Transverse colon (tissue), 4 donors: ENCODE measurements at regions not wholly inside any gene's neighbourhood (a gene's known extent, or its start where the extent isn't known, plus 50 kb on each side); places are given as distances from the start of the nearest gene placed in this dataset.

ENCODE experiments used
- DNase-seq: peaks from one replicate; pipeline ENCODE4 v3.0.0-alpha.2; 2019
- H3K27ac ChIP-seq, 4 donors: fragments of 200-600 bp; sonication (generic); 2 replicates each; pipeline ENCODE4 v1.5.1; 2016 to 2018; ENCODE audit warnings: inconsistent platforms in 4 of 4
- H3K27me3 ChIP-seq: fragments of 200-600 bp; sonication (generic); 2 replicates; pipeline ENCODE4 v1.5.1; 2017; ENCODE audit warnings: inconsistent platforms
- H3K36me3 ChIP-seq, 4 donors: fragments of 200-600 bp; sonication (generic); 2 replicates each; pipeline ENCODE4 v1.5.1; 2017 to 2019; ENCODE audit warnings: inconsistent platforms in 4 of 4
- H3K4me1 ChIP-seq, 4 donors: fragments of 200-600 bp; sonication (generic); 2 replicates each; pipeline ENCODE4 v1.5.1; 2017 to 2020; ENCODE audit warnings: inconsistent platforms in 4 of 4
- H3K4me3 ChIP-seq, 4 donors: fragments of 200-600 bp; sonication (generic); 1 replicate in 1 of 4; 2 replicates in 3 of 4; pipeline versions ENCODE4 v1.5.1 to v1.6.1; 2017 to 2019; ENCODE audit warnings: inconsistent platforms in 4 of 4
- H3K9me3 ChIP-seq, 2 donors: fragments of 200-600 bp; sonication (generic); 2 replicates each; pipeline ENCODE4 v1.5.1; 2017 to 2019; ENCODE audit warnings: inconsistent platforms in 2 of 2
- CTCF ChIP-seq, 5 experiments: fragments of 200-600 bp in 3 of 5; fragments of 450-650 bp in 2 of 5; sonication (generic) in 3 of 5; IDR thresholded peaks; 1 replicate in 2 of 5; 2 replicates in 3 of 5; pipeline ENCODE4 v1.5.1; 2016 to 2017; ENCODE audit warnings: antibody characterized with exemption in 5 of 5, inconsistent platforms in 3 of 5, mild to moderate bottlenecking in 2 of 5, moderate library complexity in 1 of 5
- EP300 ChIP-seq: sonication (generic); formaldehyde crosslinking; IDR thresholded peaks from one replicate; pipeline ENCODE4 v1.6.1; 2017; ENCODE audit warnings: antibody characterized with exemption, low read depth
- POLR2A ChIP-seq: fragments of 450-650 bp; IDR thresholded peaks from one replicate; pipeline ENCODE4 v1.6.1; 2016; ENCODE audit warnings: antibody characterized with exemption, mild to moderate bottlenecking, moderate library complexity
- POLR2AphosphoS5 ChIP-seq, 3 donors: sonication (generic); formaldehyde crosslinking; IDR thresholded peaks; one replicate each; pipeline ENCODE4 v1.6.1; 2016; ENCODE audit warnings: antibody characterized with exemption in 3 of 3
- WGBS, 2 donors: methylation state at CpG; one replicate each; pipeline ENCODE4 v1.1.5; 2018; ENCODE audit warnings: low coverage in 1 of 2; 5-methylcytosine and 5-hydroxymethylcytosine counted together
- in situ Hi-C, 4 donors: fragments of 200-750 bp; cut with MboI; loops; one replicate each; pipeline versions ENCODE4 v1.15.0 to v1.15.1; 2017; ENCODE audit warnings: low sequenced_read_pairs in 3 of 4, low pct_ligation_motif_present in 1 of 4, low pct_unique_long_range_greater_than_20kb in 1 of 4
- intact Hi-C: fragments of 100-400 bp; cut with DNase I; formaldehyde crosslinking; loops from one replicate; pipeline ENCODE4 v1.15.1; 2023; ENCODE audit warnings: low total_unique reads

DNA sequence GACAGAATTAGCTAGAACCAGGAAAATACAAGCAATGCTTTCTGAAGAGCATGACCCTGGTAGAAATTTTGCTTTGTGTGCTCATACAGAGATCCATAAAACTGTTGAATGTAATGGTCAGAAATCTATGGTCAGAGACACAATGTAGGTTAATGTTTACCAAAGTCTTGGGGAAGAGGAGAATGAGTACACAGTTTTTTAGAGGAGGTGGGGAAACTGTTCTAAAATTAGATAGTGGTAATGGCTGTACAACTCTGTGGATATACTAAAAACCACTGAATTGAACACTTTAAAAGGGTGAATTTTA lies 109.5 kb upstream of the ARHGAP5 start:
- in situ Hi-C loops (no loop called here), intact Hi-C loops (no loop called here)
- Histone ChIP-seq H3K27me3 (no peaks in the 10 kb centered on the region), H3K4me1 (peaks cover 0 to 28% (median 15%) of the 10 kb centered on the region in 4 donors), H3K27ac (no peak overlapping the region), H3K9me3 (peaks cover 0 to 9% of the 10 kb centered on the region in 2 donors), H3K36me3 (no peaks in the 10 kb centered on the region), H3K4me3 (no peak overlapping the region)
- no peak for TF ChIP-seq EP300
- TF ChIP-seq CTCF (IDR thresholded peaks at IDR 0.05), result no peak
- no peak for TF ChIP-seq POLR2AphosphoS5 (IDR thresholded peaks at IDR 0.05)
- no peak for DNase-seq

- no peak for DNase-seq
- intact Hi-C loops, result no loop called here
- H3K27me3 ChIP-seq, result no peaks in the 10 kb centered on the region
- H3K4me1 ChIP-seq, result peaks cover 0 to 28% (median 15%) of the 10 kb centered on the region in 4 donors
- TF ChIP-seq POLR2A (no peak), CTCF (IDR thresholded peaks at IDR 0.05) (no peak), POLR2AphosphoS5 (IDR thresholded peaks at IDR 0.05) (no peak), EP300 (no peak)
- WGBS, 2 donors, result 76 to 83% methylated on average over 2 to 4 of the region's 4 CpGs
- peaks cover 0 to 9% of the 10 kb centered on the region in 2 donors for H3K9me3 ChIP-seq
- no peak overlapping the region for H3K4me3 ChIP-seq
- in situ Hi-C loops, result no loop called here
- no peaks in the 10 kb centered on the region for H3K36me3 ChIP-seq
- H3K27ac ChIP-seq, result no peak overlapping the region
These were observed 108.8 kb upstream of the ARHGAP5 start for GRCh38 chr14:31968107-31968810.

- Histone ChIP-seq H3K27ac (peak overlapping the region in 2 of 4 donors; percentile 5 to 11), H3K4me3 (no peak overlapping the region), H3K36me3 (no peaks in the 10 kb centered on the region), H3K9me3 (peaks cover 0 to 9% of the 10 kb centered on the region in 2 donors), H3K27me3 (no peaks in the 10 kb centered on the region), H3K4me1 (peaks cover 0 to 28% (median 15%) of the 10 kb centered on the region in 4 donors)
- 40 to 56% methylated on average over 4 to 5 of the region's 5 CpGs for WGBS, 2 donors
- DNase-seq, result no peak
- in situ Hi-C loops (no loop called here), intact Hi-C loops (no loop called here)
- TF ChIP-seq CTCF (IDR thresholded peaks at IDR 0.05) (peak in 1 of 5 experiments; percentile 13), POLR2A (no peak)
These were observed 108.0 kb upstream of the ARHGAP5 start for GRCh38 chr14:31968956-31969698.

DNA sequence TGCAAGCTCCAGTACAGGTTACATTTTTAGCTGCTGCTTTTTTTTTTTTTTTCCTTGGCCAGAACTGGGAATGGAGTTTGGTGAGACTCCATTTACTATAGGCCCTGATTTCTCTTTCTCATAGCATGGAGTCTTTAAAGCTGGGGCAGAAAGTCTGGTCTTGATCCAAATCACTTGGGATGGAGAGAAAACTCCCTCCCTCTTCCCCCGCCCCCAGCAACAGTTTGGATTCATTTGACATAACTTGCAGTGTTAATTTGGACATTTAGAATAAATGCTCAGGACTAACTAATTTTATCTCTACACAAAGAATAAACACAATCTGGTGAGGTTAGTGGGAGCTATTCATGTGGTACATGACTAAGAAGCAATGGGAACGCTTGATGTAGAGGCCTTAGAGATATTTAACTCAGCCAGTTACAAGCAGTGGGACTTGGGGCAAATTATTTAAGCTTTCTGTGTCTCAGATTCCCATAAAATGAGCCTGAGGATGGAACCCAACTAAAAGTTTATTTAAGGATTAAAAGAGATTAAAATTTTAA lies 107.3 kb upstream of the ARHGAP5 start:
- H3K27me3 ChIP-seq, result no peaks in the 10 kb centered on the region
- TF ChIP-seq POLR2AphosphoS5 (IDR thresholded peaks at IDR 0.05) (no peak), POLR2A (no peak), EP300 (no peak), CTCF (IDR thresholded peaks at IDR 0.05) (no peak)
- DNase-seq, result no peak
- 73 to 80% methylated on average over 2 of the region's 2 CpGs for WGBS, 2 donors
- no peak overlapping the region for H3K27ac ChIP-seq
- in situ Hi-C loops (no loop called here), intact Hi-C loops (no loop called here)
- H3K4me1 ChIP-seq, result peaks cover 0 to 28% (median 15%) of the 10 kb centered on the region in 4 donors
- H3K9me3 ChIP-seq, result peaks cover 4 to 9% of the 10 kb centered on the region in 2 donors
- no peak overlapping the region for H3K4me3 ChIP-seq
- no peaks in the 10 kb centered on the region for H3K36me3 ChIP-seq
